HepG2 (cell line): ENCODE measurements at regions not wholly inside any gene's neighbourhood (a gene's known extent, or its start where the extent isn't known, plus 50 kb on each side); places are given as distances from the start of the nearest gene placed in this dataset.

Experiments used
- ATAC-seq: fragments of 200-7000 bp; cut with Tn5 transposase; 3 replicates; pipeline ENCODE4 v1.9.1; 2020; ENCODE audit warnings: mild to moderate bottlenecking, moderate library complexity
- BruUV-seq: library from RNA; stranded (reverse); fragments of 400-500 nt; replicated peaks from 2 replicates; lab custom pipeline; 2021; lab: Mats Ljungman, UMichigan
- CTCF ChIA-PET: fragments of 300-600 bp; formaldehyde crosslinking; extraction: SDS; loops from one replicate; lab custom pipeline; 2021; ENCODE audit warnings: low total read pairs, inconsistent platforms, low intra/inter-chr PET ratio; lab: Yijun Ruan, JAX
- POLR2A ChIA-PET: fragments of 350-600 bp; sonication (Branson Sonifier 250); formaldehyde crosslinking; loops from one replicate; lab custom pipeline; 2020; ENCODE audit warnings: antibody characterized with exemption, inconsistent platforms; lab: Yijun Ruan, JAX
- DNase-seq: peaks from one replicate; pipeline ENCODE4 v3.0.0-alpha.2; 2015; ENCODE audit warnings: low spot score
- FAIRE-seq: peaks from 3 replicates; lab custom pipeline; 2011; peaks lifted over from hg19 to GRCh38; lab: Jason Lieb, UNC
- H2AFZ ChIP-seq: one replicate; pipeline ENCODE4 v1.6.1; 2011; ENCODE audit warnings: low read length, inconsistent platforms
- H3K27ac ChIP-seq: fragments of 300-600 bp; 3 replicates; pipeline ENCODE4 v1.8.0; 2011; ENCODE audit warnings: mixed run types, mild to moderate bottlenecking, mixed read lengths, low read length, inconsistent platforms; ENCODE audit not compliant: insufficient read depth; ENCODE audit errors: extremely low read length
- H3K27me3 ChIP-seq, 2 experiments: fragments of 200-600 bp in 1 of 2; 2 replicates in 1 of 2; 3 replicates in 1 of 2; pipeline versions ENCODE4 v1.6.0 to v1.8.0; 2011; ENCODE audit warnings: low read length in 2 of 2, mild to moderate bottlenecking in 2 of 2, moderate library complexity in 2 of 2, inconsistent platforms in 1 of 2; ENCODE audit not compliant: insufficient read depth in 2 of 2, control insufficient read depth in 1 of 2
- H3K36me3 ChIP-seq, 2 experiments: fragments of 200-600 bp in 1 of 2; replicated peaks in 1 of 2; 2 replicates in 1 of 2; 3 replicates in 1 of 2; pipeline versions ENCODE4 v1.5.1 to v1.8.0; 2011; ENCODE audit warnings: low read length in 2 of 2, inconsistent platforms in 1 of 2; ENCODE audit not compliant: insufficient read depth in 2 of 2, control insufficient read depth in 1 of 2
- H3K4me1 ChIP-seq: 2 replicates; pipeline ENCODE4 v1.5.1; 2012; ENCODE audit warnings: low read length, inconsistent platforms; ENCODE audit not compliant: insufficient read depth
- H3K4me2 ChIP-seq: 2 replicates; pipeline ENCODE4 v1.6.0; 2011; ENCODE audit warnings: low read depth, low read length, inconsistent platforms
- H3K4me3 ChIP-seq, 3 experiments: fragments of 200-600 bp in 1 of 3; sonication (generic), shearing (Covaris generic) in 1 of 3; replicated peaks in 1 of 3; 2 replicates each; pipeline ENCODE4 v1.5.1; 2011 to 2016; ENCODE audit warnings: low read length in 3 of 3, inconsistent platforms in 2 of 3, low read depth in 2 of 3, mild to moderate bottlenecking in 2 of 3, control low read depth in 1 of 3, mixed read lengths in 1 of 3; ENCODE audit not compliant: insufficient read depth in 1 of 3
- H3K79me2 ChIP-seq: one replicate; pipeline ENCODE4 v1.6.1; 2011; ENCODE audit warnings: low read length, inconsistent platforms; ENCODE audit not compliant: insufficient read depth
- H3K9ac ChIP-seq: 2 replicates; pipeline ENCODE4 v1.6.0; 2011; ENCODE audit warnings: mild to moderate bottlenecking, low read depth, low read length, inconsistent platforms; ENCODE audit not compliant: insufficient read depth
- H3K9me3 ChIP-seq: 2 replicates; pipeline ENCODE4 v1.5.1; 2012; ENCODE audit warnings: mild to moderate bottlenecking, low read length
- H4K20me1 ChIP-seq: 2 replicates; pipeline ENCODE4 v1.6.0; 2011; ENCODE audit warnings: inconsistent platforms, mild to moderate bottlenecking, low read length, moderate library complexity; ENCODE audit not compliant: insufficient read depth
- DNMT1 ChIP-seq: sonication (generic); formaldehyde crosslinking; IDR thresholded peaks from 2 replicates; pipeline ENCODE4 v1.5.1; 2020; ENCODE audit warnings: mild to moderate bottlenecking, missing genetic modification reagents
- HMG20B ChIP-seq: conservative IDR thresholded peaks from 2 replicates; pipeline ENCODE4 v1.6.1; 2016; ENCODE audit warnings: missing genetic modification reagents, missing compliant biosample characterization
- HOMEZ ChIP-seq: IDR thresholded peaks from 2 replicates; pipeline ENCODE4 v1.6.1; 2016; ENCODE audit warnings: low read depth
- NFIB ChIP-seq: sonication (generic); formaldehyde crosslinking; IDR thresholded peaks from 2 replicates; pipeline ENCODE4 v1.9.0; 2021; ENCODE audit warnings: missing genetic modification reagents, mild to moderate bottlenecking, borderline replicate concordance
- THAP7 ChIP-seq: sonication (generic); formaldehyde crosslinking; IDR thresholded peaks from 2 replicates; pipeline ENCODE4 v1.8.1; 2023; ENCODE audit warnings: mild to moderate bottlenecking, missing genetic modification reagents
- TRIM22 ChIP-seq: fragments of 450-650 bp; IDR thresholded peaks from 2 replicates; pipeline ENCODE4 v1.6.1; 2017
- ZMYM3 ChIP-seq: sonication (generic); formaldehyde crosslinking; IDR thresholded peaks from 2 replicates; pipeline ENCODE4 v1.5.1; 2020; ENCODE audit warnings: mild to moderate bottlenecking, missing genetic modification reagents
- ZNF224 ChIP-seq: sonication (generic); formaldehyde crosslinking; IDR thresholded peaks from 2 replicates; pipeline ENCODE4 v1.5.0; 2020; ENCODE audit warnings: mild to moderate bottlenecking, missing genetic modification reagents
- ZNF564 ChIP-seq: sonication (generic); formaldehyde crosslinking; IDR thresholded peaks from 2 replicates; pipeline ENCODE4 v1.8.1; 2023; ENCODE audit warnings: mild to moderate bottlenecking, missing genetic modification reagents
- ZNF672 ChIP-seq: sonication (generic); formaldehyde crosslinking; IDR thresholded peaks from 2 replicates; pipeline ENCODE4 v1.8.1; 2022; ENCODE audit warnings: missing genetic modification reagents
- ZNF691 ChIP-seq: sonication (generic); formaldehyde crosslinking; IDR thresholded peaks from 2 replicates; pipeline ENCODE4 v1.4.0; 2020; ENCODE audit warnings: missing genetic modification reagents, low read depth, mild to moderate bottlenecking, borderline replicate concordance
- ZNF720 ChIP-seq: sonication (generic); formaldehyde crosslinking; IDR thresholded peaks from 2 replicates; pipeline ENCODE4 v1.4.0; 2020; ENCODE audit warnings: missing genetic modification reagents
- ZNF790 ChIP-seq: sonication (generic); formaldehyde crosslinking; IDR thresholded peaks from 2 replicates; pipeline ENCODE4 v1.8.0; 2022; ENCODE audit warnings: missing genetic modification reagents, mild to moderate bottlenecking, borderline replicate concordance
- ZNF816 ChIP-seq: sonication (generic); formaldehyde crosslinking; IDR thresholded peaks from 2 replicates; pipeline ENCODE4 v1.8.0; 2022; ENCODE audit warnings: missing genetic modification reagents, mild to moderate bottlenecking, borderline replicate concordance
- ZSCAN30 ChIP-seq: sonication (generic); formaldehyde crosslinking; IDR thresholded peaks from 2 replicates; pipeline ENCODE4 v1.5.0; 2020; ENCODE audit warnings: mild to moderate bottlenecking, missing genetic modification reagents
- WGBS: methylation state at CpG from one replicate; pipeline ENCODE4 v1.1.6; 2017; ENCODE audit warnings: low lambda C conversion rate; 5-methylcytosine and 5-hydroxymethylcytosine counted together
- in situ Hi-C: cut with HindIII; loops from 2 replicates; pipeline ENCODE4 v1.10.0; 2017; ENCODE audit warnings: low pct_unique_long_range_greater_than_20kb; ENCODE audit not compliant: extremely low pct_ligation_motif_present
- intact Hi-C: fragments of 100-400 bp; cut with micrococcal nuclease; formaldehyde crosslinking; loops from one replicate; pipeline ENCODE4 v1.10.0; 2022; ENCODE audit not compliant: unreplicated experiment

GRCh38 chr5:2094616-2094995 lies 211.9 kb upstream of the IRX4 start:
- H3K9me3 ChIP-seq = no peaks in the 10 kb centered on the region
- POLR2A ChIA-PET = no interaction called here
- CTCF ChIA-PET = no interaction called here
- no peak for ATAC-seq
- no peak for DNase-seq
- in situ Hi-C loops (no loop called here), intact Hi-C loops (no loop called here)
- no peak overlapping the region for H3K9ac ChIP-seq
- no TSS peak for BruUV-seq
- no peak overlapping the region for H2AFZ ChIP-seq
- 35% methylated on average over 6 of the region's 15 CpGs for WGBS
- no peaks in the 10 kb centered on the region for H3K36me3 ChIP-seq
- FAIRE-seq = no peak
- TF ChIP-seq ZNF691 = no peak
- no peak for TF ChIP-seq THAP7 (CRISPR knock-in tag)
- TF ChIP-seq DNMT1 = no peak
- no peak for TF ChIP-seq ZNF224 (CRISPR knock-in tag)
- TF ChIP-seq HMG20B (CRISPR knock-in tag) = no peak
- no peak overlapping the region for H3K4me3 ChIP-seq
- H3K27me3 ChIP-seq = peaks cover 0 to 17% of the 10 kb centered on the region in 2 experiments; a peak in 3 of 5 replicates
- no peak overlapping the region for H3K4me2 ChIP-seq
- H4K20me1 ChIP-seq = no peaks in the 10 kb centered on the region
- H3K79me2 ChIP-seq = no peaks in the 10 kb centered on the region
- H3K27ac ChIP-seq = no peak overlapping the region
- H3K4me1 ChIP-seq = no peaks in the 10 kb centered on the region

GRCh38 chr5:2093859-2094615 lies 211.3 kb upstream of the IRX4 start:
- in situ Hi-C loops (no loop called here), intact Hi-C loops (no loop called here)
- H3K9me3 ChIP-seq = no peaks in the 10 kb centered on the region
- peaks cover 0 to 17% of the 10 kb centered on the region in 2 experiments; a peak in 3 of 5 replicates for H3K27me3 ChIP-seq
- no peaks in the 10 kb centered on the region for H3K36me3 ChIP-seq
- no TSS peak for BruUV-seq
- H4K20me1 ChIP-seq = no peaks in the 10 kb centered on the region
- H3K27ac ChIP-seq = no peak overlapping the region
- no peak for FAIRE-seq
- H3K4me1 ChIP-seq = no peaks in the 10 kb centered on the region
- 33% methylated on average over 19 of the region's 24 CpGs for WGBS
- no peak for ATAC-seq
- POLR2A ChIA-PET = no interaction called here
- no peak overlapping the region for H3K4me2 ChIP-seq
- no peaks in the 10 kb centered on the region for H3K79me2 ChIP-seq
- CTCF ChIA-PET = no interaction called here
- H3K4me3 ChIP-seq = no peak overlapping the region
- no peak for DNase-seq
- H3K9ac ChIP-seq = no peak overlapping the region
- H2AFZ ChIP-seq = no peak overlapping the region
- TF ChIP-seq HOMEZ (CRISPR knock-in tag) (no peak), ZSCAN30 (CRISPR knock-in tag) (no peak), ZMYM3 (CRISPR knock-in tag) (no peak), ZNF790 (CRISPR knock-in tag) (no peak), ZNF672 (CRISPR knock-in tag) (no peak), NFIB (CRISPR knock-in tag) (no peak), ZNF564 (CRISPR knock-in tag) (no peak), ZNF816 (CRISPR knock-in tag) (no peak), ZNF720 (CRISPR knock-in tag) (no peak), TRIM22 (no peak)
